GM23338 (cell line): ENCODE measurements at regions not wholly inside any gene's neighbourhood (a gene's known extent, or its start where the extent isn't known, plus 50 kb on each side); places are given as distances from the start of the nearest gene placed in this dataset.

Source experiments
- ATAC-seq: fragments of 200-7000 bp; cut with Tn5 transposase; 3 replicates; pipeline ENCODE4 v1.9.1; 2020
- DNase-seq: peaks from one replicate; pipeline ENCODE4 v3.0.0-alpha.2; 2015; ENCODE audit warnings: low spot score
- H2AFZ ChIP-seq: fragments of 200-600 bp; sonication (generic); 2 replicates; pipeline ENCODE4 v1.8.0; 2016; ENCODE audit warnings: antibody characterized with exemption, mild to moderate bottlenecking, moderate library complexity
- H3F3A ChIP-seq: fragments of 200-600 bp; sonication (generic); replicated peaks from 2 replicates; pipeline ENCODE4 v1.8.0; 2017; ENCODE audit warnings: antibody characterized with exemption, mixed run types, low read depth
- H3K27ac ChIP-seq: fragments of 200-600 bp; sonication (generic); 2 replicates; pipeline ENCODE4 v1.6.1; 2016; ENCODE audit warnings: low read depth
- H3K27me3 ChIP-seq: fragments of 200-600 bp; sonication (generic); 2 replicates; pipeline ENCODE4 v1.8.0; 2016; ENCODE audit warnings: mild to moderate bottlenecking, mixed run types, moderate library complexity; ENCODE audit not compliant: insufficient read depth
- H3K36me3 ChIP-seq: fragments of 200-600 bp; sonication (generic); 2 replicates; pipeline ENCODE4 v1.8.0; 2016; ENCODE audit warnings: mild to moderate bottlenecking; ENCODE audit not compliant: insufficient read depth
- H3K4me1 ChIP-seq: fragments of 200-600 bp; sonication (generic); 2 replicates; pipeline ENCODE4 v1.8.0; 2016; ENCODE audit warnings: mild to moderate bottlenecking, moderate library complexity; ENCODE audit not compliant: insufficient read depth
- H3K4me2 ChIP-seq: fragments of 200-600 bp; sonication (generic); 2 replicates; pipeline ENCODE4 v1.7.1; 2017; ENCODE audit warnings: mixed run types
- H3K4me3 ChIP-seq: fragments of 200-600 bp; sonication (generic); 2 replicates; pipeline ENCODE4 v1.6.1; 2016; ENCODE audit warnings: mixed run types
- H3K79me2 ChIP-seq: fragments of 200-600 bp; sonication (generic); replicated peaks from 2 replicates; pipeline ENCODE4 v1.8.0; 2017; ENCODE audit warnings: mild to moderate bottlenecking; ENCODE audit not compliant: insufficient read depth
- H3K9me2 ChIP-seq: fragments of 200-600 bp; sonication (generic); 2 replicates; pipeline ENCODE4 v1.8.0; 2017; ENCODE audit not compliant: insufficient read depth
- H4K20me1 ChIP-seq: fragments of 200-600 bp; sonication (generic); replicated peaks from 2 replicates; pipeline ENCODE4 v1.8.0; 2017; ENCODE audit warnings: mild to moderate bottlenecking; ENCODE audit not compliant: insufficient read depth
- H3K27ac Mint-ChIP-seq: 2 replicates; pipeline ENCODE4 v1.8.0; 2020; ENCODE audit warnings: inconsistent platforms, mild to moderate bottlenecking, moderate library complexity, mixed read lengths
- H3K27me3 Mint-ChIP-seq: 3 replicates; pipeline ENCODE4 v1.8.0; 2022; ENCODE audit warnings: low read depth, mild to moderate bottlenecking, moderate library complexity, mixed read lengths, inconsistent platforms; ENCODE audit not compliant: insufficient read depth, poor library complexity
- H3K36me3 Mint-ChIP-seq: 3 replicates; pipeline ENCODE4 v1.8.0; 2021; ENCODE audit warnings: low read depth, mild to moderate bottlenecking, inconsistent platforms, moderate library complexity, mixed read lengths
- H3K4me1 Mint-ChIP-seq: 3 replicates; pipeline ENCODE4 v1.8.0; 2020; ENCODE audit warnings: mild to moderate bottlenecking, inconsistent platforms, mixed read lengths
- H3K4me3 Mint-ChIP-seq: 3 replicates; pipeline ENCODE4 v1.8.0; 2021; ENCODE audit warnings: moderate library complexity, mild to moderate bottlenecking, inconsistent platforms, mixed read lengths
- H3K9me3 Mint-ChIP-seq: 3 replicates; pipeline ENCODE4 v1.8.0; 2020; ENCODE audit warnings: moderate library complexity, mild to moderate bottlenecking, inconsistent platforms, mixed read lengths
- CREB1 ChIP-seq: fragments of 250-450 bp; sonication (Bioruptor Pico); IDR thresholded peaks from 2 replicates; pipeline ENCODE4 v1.5.0; 2020; ENCODE audit warnings: low read depth, mild to moderate bottlenecking, moderate library complexity
- EZH2 ChIP-seq: fragments of 200-600 bp; sonication (generic); IDR thresholded peaks from one replicate; pipeline ENCODE4 v1.8.0; 2017; ENCODE audit warnings: antibody characterized with exemption, mild to moderate bottlenecking, low read depth; ENCODE audit not compliant: unreplicated experiment
- STAT1 ChIP-seq: IDR thresholded peaks from one replicate; pipeline ENCODE4 v1.6.1; 2016; ENCODE audit warnings: antibody characterized with exemption; ENCODE audit not compliant: unreplicated experiment
- ZNF114 ChIP-seq: fragments of 250-450 bp; sonication (Bioruptor Pico); IDR thresholded peaks from 2 replicates; pipeline ENCODE4 v1.5.0; 2020; ENCODE audit warnings: mild to moderate bottlenecking, moderate library complexity
- ZNF331 ChIP-seq: fragments of 250-450 bp; sonication (Bioruptor Pico); IDR thresholded peaks from 2 replicates; pipeline ENCODE4 v1.5.0; 2020; ENCODE audit warnings: low read depth, mild to moderate bottlenecking, moderate library complexity
- TF ChIP-seq, protein P1 (sequence below), 2 experiments: fragments of 200-600 bp in 1 of 2; sonication (generic) in 1 of 2; conservative IDR thresholded peaks; 2 replicates each; pipeline versions ENCODE4 v1.5.1 to v1.6.1; 2016 to 2017; ENCODE audit warnings: antibody characterized with exemption in 2 of 2, low read depth in 2 of 2, mild to moderate bottlenecking in 2 of 2, moderate library complexity in 1 of 2
- TF ChIP-seq, protein P2 (sequence below): IDR thresholded peaks from 2 replicates; pipeline ENCODE4 v1.6.1; 2016; ENCODE audit warnings: antibody characterized with exemption
- TF ChIP-seq, protein P3 (sequence below): fragments of 250-450 bp; sonication (Bioruptor Pico); IDR thresholded peaks from 2 replicates; pipeline ENCODE4 v1.5.0; 2020; ENCODE audit warnings: mild to moderate bottlenecking, moderate library complexity
- TF ChIP-seq, protein P4 (sequence below): IDR thresholded peaks from one replicate; pipeline ENCODE4 v1.6.1; 2018; ENCODE audit warnings: antibody characterized with exemption; ENCODE audit not compliant: unreplicated experiment

DNA sequence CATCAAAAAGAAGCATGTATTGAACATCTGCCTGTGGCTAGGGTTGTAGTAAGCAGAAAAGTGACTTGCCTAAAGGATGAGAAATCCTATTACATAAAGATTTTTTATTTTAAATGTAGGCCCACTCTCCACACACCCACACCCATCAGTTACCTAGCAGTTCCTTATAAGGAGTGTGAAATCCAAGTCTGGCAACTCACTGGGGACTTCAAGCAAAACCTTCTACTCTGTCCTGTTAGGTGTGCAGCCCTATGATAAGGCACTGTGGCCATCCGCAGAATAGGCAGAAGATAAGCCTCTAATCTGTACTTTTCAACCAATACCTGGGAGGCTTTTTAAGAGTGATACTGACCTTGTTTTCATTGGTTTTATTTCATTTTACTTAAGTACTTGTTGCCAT lies 52.7 kb upstream of the TJP1 start:
- H3K4me1 Mint-ChIP-seq, result peaks cover 14% of the 10 kb centered on the region
- no peak overlapping the region for H3K27ac Mint-ChIP-seq
- DNase-seq, result no peak
- H3K27me3 Mint-ChIP-seq, result peaks cover 3% of the 10 kb centered on the region
- no peak overlapping the region for H3K4me2 ChIP-seq
- H3K36me3 Mint-ChIP-seq, result no peaks in the 10 kb centered on the region
- no peaks in the 10 kb centered on the region for H4K20me1 ChIP-seq
- H3K27me3 ChIP-seq, result no peaks in the 10 kb centered on the region
- no peak overlapping the region for H3K4me3 ChIP-seq
- H3K9me3 Mint-ChIP-seq, result no peaks in the 10 kb centered on the region
- no peak for ATAC-seq
- TF ChIP-seq EZH2, result no peak
- TF ChIP-seq ZNF331 (CRISPR knock-in tag), result no peak
- TF ChIP-seq, protein P1, sequence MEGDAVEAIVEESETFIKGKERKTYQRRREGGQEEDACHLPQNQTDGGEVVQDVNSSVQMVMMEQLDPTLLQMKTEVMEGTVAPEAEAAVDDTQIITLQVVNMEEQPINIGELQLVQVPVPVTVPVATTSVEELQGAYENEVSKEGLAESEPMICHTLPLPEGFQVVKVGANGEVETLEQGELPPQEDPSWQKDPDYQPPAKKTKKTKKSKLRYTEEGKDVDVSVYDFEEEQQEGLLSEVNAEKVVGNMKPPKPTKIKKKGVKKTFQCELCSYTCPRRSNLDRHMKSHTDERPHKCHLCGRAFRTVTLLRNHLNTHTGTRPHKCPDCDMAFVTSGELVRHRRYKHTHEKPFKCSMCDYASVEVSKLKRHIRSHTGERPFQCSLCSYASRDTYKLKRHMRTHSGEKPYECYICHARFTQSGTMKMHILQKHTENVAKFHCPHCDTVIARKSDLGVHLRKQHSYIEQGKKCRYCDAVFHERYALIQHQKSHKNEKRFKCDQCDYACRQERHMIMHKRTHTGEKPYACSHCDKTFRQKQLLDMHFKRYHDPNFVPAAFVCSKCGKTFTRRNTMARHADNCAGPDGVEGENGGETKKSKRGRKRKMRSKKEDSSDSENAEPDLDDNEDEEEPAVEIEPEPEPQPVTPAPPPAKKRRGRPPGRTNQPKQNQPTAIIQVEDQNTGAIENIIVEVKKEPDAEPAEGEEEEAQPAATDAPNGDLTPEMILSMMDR (conservative IDR thresholded peaks at IDR 0.05; ENCODE audit: low read depth in 2 of 2), result no peak
- TF ChIP-seq CREB1, result no peak
- no peak for TF ChIP-seq ZNF114 (CRISPR knock-in tag)
- TF ChIP-seq, protein P2, sequence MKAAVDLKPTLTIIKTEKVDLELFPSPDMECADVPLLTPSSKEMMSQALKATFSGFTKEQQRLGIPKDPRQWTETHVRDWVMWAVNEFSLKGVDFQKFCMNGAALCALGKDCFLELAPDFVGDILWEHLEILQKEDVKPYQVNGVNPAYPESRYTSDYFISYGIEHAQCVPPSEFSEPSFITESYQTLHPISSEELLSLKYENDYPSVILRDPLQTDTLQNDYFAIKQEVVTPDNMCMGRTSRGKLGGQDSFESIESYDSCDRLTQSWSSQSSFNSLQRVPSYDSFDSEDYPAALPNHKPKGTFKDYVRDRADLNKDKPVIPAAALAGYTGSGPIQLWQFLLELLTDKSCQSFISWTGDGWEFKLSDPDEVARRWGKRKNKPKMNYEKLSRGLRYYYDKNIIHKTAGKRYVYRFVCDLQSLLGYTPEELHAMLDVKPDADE, result no peak
- TF ChIP-seq, protein P3, sequence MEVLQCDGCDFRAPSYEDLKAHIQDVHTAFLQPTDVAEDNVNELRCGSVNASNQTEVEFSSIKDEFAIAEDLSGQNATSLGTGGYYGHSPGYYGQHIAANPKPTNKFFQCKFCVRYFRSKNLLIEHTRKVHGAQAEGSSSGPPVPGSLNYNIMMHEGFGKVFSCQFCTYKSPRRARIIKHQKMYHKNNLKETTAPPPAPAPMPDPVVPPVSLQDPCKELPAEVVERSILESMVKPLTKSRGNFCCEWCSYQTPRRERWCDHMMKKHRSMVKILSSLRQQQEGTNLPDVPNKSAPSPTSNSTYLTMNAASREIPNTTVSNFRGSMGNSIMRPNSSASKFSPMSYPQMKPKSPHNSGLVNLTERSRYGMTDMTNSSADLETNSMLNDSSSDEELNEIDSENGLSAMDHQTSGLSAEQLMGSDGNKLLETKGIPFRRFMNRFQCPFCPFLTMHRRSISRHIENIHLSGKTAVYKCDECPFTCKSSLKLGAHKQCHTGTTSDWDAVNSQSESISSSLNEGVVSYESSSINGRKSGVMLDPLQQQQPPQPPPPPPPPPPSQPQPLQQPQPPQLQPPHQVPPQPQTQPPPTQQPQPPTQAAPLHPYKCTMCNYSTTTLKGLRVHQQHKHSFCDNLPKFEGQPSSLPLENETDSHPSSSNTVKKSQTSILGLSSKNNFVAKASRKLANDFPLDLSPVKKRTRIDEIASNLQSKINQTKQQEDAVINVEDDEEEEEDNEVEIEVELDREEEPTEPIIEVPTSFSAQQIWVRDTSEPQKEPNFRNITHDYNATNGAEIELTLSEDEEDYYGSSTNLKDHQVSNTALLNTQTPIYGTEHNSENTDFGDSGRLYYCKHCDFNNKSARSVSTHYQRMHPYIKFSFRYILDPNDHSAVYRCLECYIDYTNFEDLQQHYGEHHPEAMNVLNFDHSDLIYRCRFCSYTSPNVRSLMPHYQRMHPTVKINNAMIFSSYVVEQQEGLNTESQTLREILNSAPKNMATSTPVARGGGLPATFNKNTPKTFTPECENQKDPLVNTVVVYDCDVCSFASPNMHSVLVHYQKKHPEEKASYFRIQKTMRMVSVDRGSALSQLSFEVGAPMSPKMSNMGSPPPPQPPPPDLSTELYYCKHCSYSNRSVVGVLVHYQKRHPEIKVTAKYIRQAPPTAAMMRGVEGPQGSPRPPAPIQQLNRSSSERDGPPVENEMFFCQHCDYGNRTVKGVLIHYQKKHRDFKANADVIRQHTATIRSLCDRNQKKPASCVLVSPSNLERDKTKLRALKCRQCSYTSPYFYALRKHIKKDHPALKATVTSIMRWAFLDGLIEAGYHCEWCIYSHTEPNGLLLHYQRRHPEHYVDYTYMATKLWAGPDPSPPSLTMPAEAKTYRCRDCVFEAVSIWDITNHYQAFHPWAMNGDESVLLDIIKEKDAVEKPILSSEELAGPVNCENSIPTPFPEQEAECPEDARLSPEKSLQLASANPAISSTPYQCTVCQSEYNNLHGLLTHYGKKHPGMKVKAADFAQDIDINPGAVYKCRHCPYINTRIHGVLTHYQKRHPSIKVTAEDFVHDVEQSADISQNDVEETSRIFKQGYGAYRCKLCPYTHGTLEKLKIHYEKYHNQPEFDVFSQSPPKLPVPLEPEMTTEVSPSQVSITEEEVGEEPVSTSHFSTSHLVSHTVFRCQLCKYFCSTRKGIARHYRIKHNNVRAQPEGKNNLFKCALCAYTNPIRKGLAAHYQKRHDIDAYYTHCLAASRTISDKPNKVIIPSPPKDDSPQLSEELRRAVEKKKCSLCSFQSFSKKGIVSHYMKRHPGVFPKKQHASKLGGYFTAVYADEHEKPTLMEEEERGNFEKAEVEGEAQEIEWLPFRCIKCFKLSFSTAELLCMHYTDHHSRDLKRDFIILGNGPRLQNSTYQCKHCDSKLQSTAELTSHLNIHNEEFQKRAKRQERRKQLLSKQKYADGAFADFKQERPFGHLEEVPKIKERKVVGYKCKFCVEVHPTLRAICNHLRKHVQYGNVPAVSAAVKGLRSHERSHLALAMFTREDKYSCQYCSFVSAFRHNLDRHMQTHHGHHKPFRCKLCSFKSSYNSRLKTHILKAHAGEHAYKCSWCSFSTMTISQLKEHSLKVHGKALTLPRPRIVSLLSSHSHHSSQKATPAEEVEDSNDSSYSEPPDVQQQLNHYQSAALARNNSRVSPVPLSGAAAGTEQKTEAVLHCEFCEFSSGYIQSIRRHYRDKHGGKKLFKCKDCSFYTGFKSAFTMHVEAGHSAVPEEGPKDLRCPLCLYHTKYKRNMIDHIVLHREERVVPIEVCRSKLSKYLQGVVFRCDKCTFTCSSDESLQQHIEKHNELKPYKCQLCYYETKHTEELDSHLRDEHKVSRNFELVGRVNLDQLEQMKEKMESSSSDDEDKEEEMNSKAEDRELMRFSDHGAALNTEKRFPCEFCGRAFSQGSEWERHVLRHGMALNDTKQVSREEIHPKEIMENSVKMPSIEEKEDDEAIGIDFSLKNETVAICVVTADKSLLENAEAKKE (CRISPR knock-in tag), result no peak
- TF ChIP-seq, protein P4, sequence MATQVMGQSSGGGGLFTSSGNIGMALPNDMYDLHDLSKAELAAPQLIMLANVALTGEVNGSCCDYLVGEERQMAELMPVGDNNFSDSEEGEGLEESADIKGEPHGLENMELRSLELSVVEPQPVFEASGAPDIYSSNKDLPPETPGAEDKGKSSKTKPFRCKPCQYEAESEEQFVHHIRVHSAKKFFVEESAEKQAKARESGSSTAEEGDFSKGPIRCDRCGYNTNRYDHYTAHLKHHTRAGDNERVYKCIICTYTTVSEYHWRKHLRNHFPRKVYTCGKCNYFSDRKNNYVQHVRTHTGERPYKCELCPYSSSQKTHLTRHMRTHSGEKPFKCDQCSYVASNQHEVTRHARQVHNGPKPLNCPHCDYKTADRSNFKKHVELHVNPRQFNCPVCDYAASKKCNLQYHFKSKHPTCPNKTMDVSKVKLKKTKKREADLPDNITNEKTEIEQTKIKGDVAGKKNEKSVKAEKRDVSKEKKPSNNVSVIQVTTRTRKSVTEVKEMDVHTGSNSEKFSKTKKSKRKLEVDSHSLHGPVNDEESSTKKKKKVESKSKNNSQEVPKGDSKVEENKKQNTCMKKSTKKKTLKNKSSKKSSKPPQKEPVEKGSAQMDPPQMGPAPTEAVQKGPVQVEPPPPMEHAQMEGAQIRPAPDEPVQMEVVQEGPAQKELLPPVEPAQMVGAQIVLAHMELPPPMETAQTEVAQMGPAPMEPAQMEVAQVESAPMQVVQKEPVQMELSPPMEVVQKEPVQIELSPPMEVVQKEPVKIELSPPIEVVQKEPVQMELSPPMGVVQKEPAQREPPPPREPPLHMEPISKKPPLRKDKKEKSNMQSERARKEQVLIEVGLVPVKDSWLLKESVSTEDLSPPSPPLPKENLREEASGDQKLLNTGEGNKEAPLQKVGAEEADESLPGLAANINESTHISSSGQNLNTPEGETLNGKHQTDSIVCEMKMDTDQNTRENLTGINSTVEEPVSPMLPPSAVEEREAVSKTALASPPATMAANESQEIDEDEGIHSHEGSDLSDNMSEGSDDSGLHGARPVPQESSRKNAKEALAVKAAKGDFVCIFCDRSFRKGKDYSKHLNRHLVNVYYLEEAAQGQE, result no peak
- no peak for TF ChIP-seq STAT1
- no peaks in the 10 kb centered on the region for H3F3A ChIP-seq
- no peak overlapping the region for H3K4me3 Mint-ChIP-seq
- H3K9me2 ChIP-seq, result no peaks in the 10 kb centered on the region
- H3K27ac ChIP-seq, result no peak overlapping the region
- H3K4me1 ChIP-seq, result peaks cover 17% of the 10 kb centered on the region
- H2AFZ ChIP-seq, result no peak overlapping the region
- H3K36me3 ChIP-seq, result no peaks in the 10 kb centered on the region
- no peaks in the 10 kb centered on the region for H3K79me2 ChIP-seq
